Panc1 (cell line): ENCODE measurements at regions not wholly inside any gene's neighbourhood (a gene's known extent, or its start where the extent isn't known, plus 50 kb on each side); places are given as distances from the start of the nearest gene placed in this dataset.

Source experiments
- CTCF ChIP-seq: fragments of 450-650 bp; IDR thresholded peaks from 2 replicates; pipeline ENCODE4 v1.5.1; 2017; ENCODE audit warnings: mild to moderate bottlenecking
- POLR2AphosphoS5 ChIP-seq: IDR thresholded peaks from 2 replicates; pipeline ENCODE4 v1.6.1; 2012; ENCODE audit warnings: mild to moderate bottlenecking, low read depth, low read length, moderate library complexity
- REST ChIP-seq, 2 experiments: IDR thresholded peaks; 2 replicates each; pipeline ENCODE4 v1.6.1; 2011 to 2012; ENCODE audit warnings: low read depth in 2 of 2, control low read depth in 1 of 2, low read length in 1 of 2, mild to moderate bottlenecking in 1 of 2, moderate library complexity in 1 of 2; ENCODE audit not compliant: insufficient read depth in 1 of 2
- SIN3A ChIP-seq: IDR thresholded peaks from 2 replicates; pipeline ENCODE4 v1.6.1; 2012; ENCODE audit warnings: low read depth, mild to moderate bottlenecking, low read length, moderate library complexity, borderline replicate concordance; ENCODE audit not compliant: insufficient read depth
- TCF7L2 ChIP-seq: IDR thresholded peaks from 2 replicates; pipeline ENCODE4 v1.6.1; 2011; ENCODE audit warnings: mild to moderate bottlenecking, low read depth, low read length, inconsistent platforms

- TF ChIP-seq CTCF (no peak), REST (IDR thresholded peaks at IDR 0.05; ENCODE audit: insufficient read depth in 1 of 2, low read depth in 2 of 2, low read length in 1 of 2) (no peak), POLR2AphosphoS5 (no peak), TCF7L2 (no peak), SIN3A (no peak)
Measured at GRCh38 chr1:232863544-232864275, 58.5 kb downstream of the MAP10 start.
